IMR-90 (cell line): ENCODE measurements at regions not wholly inside any gene's neighbourhood (a gene's known extent, or its start where the extent isn't known, plus 50 kb on each side); places are given as distances from the start of the nearest gene placed in this dataset.

Experiments
- ATAC-seq: fragments of 200-7000 bp; cut with Tn5 transposase; 2 replicates; pipeline ENCODE4 v1.9.1; 2020; ENCODE audit warnings: low read depth, mild to moderate bottlenecking, moderate library complexity
- BruUV-seq: library from RNA; stranded (reverse); fragments of 400-500 nt; replicated peaks from 2 replicates; lab custom pipeline; 2021; lab: Mats Ljungman, UMichigan
- CTCF ChIA-PET: fragments of 300-600 bp; formaldehyde crosslinking; extraction: SDS; loops from one replicate; lab custom pipeline; 2021; ENCODE audit warnings: antibody characterized with exemption; lab: Yijun Ruan, JAX
- POLR2A ChIA-PET: fragments of 300-600 bp; sonication (Branson Sonifier 250); formaldehyde crosslinking; loops from one replicate; lab custom pipeline; 2022; ENCODE audit warnings: antibody characterized with exemption; ENCODE audit not compliant: unreplicated experiment; lab: Charles Lee
- DNase-seq: peaks from one replicate; pipeline ENCODE4 v3.0.0; 2013
- H2AFZ ChIP-seq: replicated peaks from 2 replicates; pipeline ENCODE3; 2013; ENCODE audit warnings: low read length, mild to moderate bottlenecking; ENCODE audit not compliant: poor library complexity
- H2AK5ac ChIP-seq: 2 replicates; pipeline ENCODE4 v1.6.1; 2013; ENCODE audit warnings: low read depth, low read length, inconsistent platforms
- H2AK9ac ChIP-seq: replicated peaks from 2 replicates; pipeline ENCODE3; 2013; ENCODE audit warnings: mild to moderate bottlenecking, low read depth, low read length, moderate library complexity; ENCODE audit not compliant: poor library complexity
- H2BK120ac ChIP-seq: 2 replicates; pipeline ENCODE4 v1.6.1; 2013; ENCODE audit warnings: low read depth, low read length, inconsistent platforms
- H2BK15ac ChIP-seq: 3 replicates; pipeline ENCODE4 v1.6.1; 2013; ENCODE audit warnings: low read depth, low read length, inconsistent platforms
- H2BK20ac ChIP-seq: 2 replicates; pipeline ENCODE4 v1.6.1; 2013; ENCODE audit warnings: low read depth, mild to moderate bottlenecking, inconsistent platforms, low read length, moderate library complexity
- H2BK5ac ChIP-seq: 2 replicates; pipeline ENCODE4 v1.6.1; 2013; ENCODE audit warnings: mild to moderate bottlenecking, low read depth, low read length, inconsistent platforms; ENCODE audit not compliant: poor library complexity, severe bottlenecking
- H3K14ac ChIP-seq: replicated peaks from 2 replicates; pipeline ENCODE4 v1.6.1; 2013; ENCODE audit warnings: low read depth, low read length, inconsistent platforms
- H3K18ac ChIP-seq: 2 replicates; pipeline ENCODE4 v1.6.1; 2013; ENCODE audit warnings: low read depth, low read length, control low read depth
- H3K23ac ChIP-seq: 2 replicates; pipeline ENCODE4 v1.6.1; 2013; ENCODE audit warnings: low read depth, low read length, inconsistent platforms
- H3K27ac ChIP-seq: 2 replicates; pipeline ENCODE4 v1.5.1; 2013; ENCODE audit warnings: mild to moderate bottlenecking, control low read depth, low read length; ENCODE audit not compliant: insufficient read depth
- H3K27me3 ChIP-seq: 2 replicates; pipeline ENCODE4 v1.6.1; 2013; ENCODE audit warnings: low read length; ENCODE audit not compliant: control insufficient read depth, insufficient read depth
- H3K36me3 ChIP-seq: 2 replicates; pipeline ENCODE4 v1.6.1; 2013; ENCODE audit warnings: low read length, mixed read lengths; ENCODE audit not compliant: control insufficient read depth, insufficient read depth
- H3K4ac ChIP-seq: 2 replicates; pipeline ENCODE4 v1.6.1; 2013; ENCODE audit warnings: low read depth, low read length, inconsistent platforms
- H3K4me1 ChIP-seq: 2 replicates; pipeline ENCODE4 v1.6.1; 2013; ENCODE audit warnings: low read length, mixed read lengths; ENCODE audit not compliant: control insufficient read depth, insufficient read depth
- H3K4me2 ChIP-seq: 2 replicates; pipeline ENCODE4 v1.6.1; 2013; ENCODE audit warnings: low read depth, mild to moderate bottlenecking, control low read depth, low read length, moderate library complexity
- H3K4me3 ChIP-seq: 2 replicates; pipeline ENCODE4 v1.5.1; 2013; ENCODE audit warnings: low read depth, mild to moderate bottlenecking, control low read depth, low read length, moderate library complexity; ENCODE audit not compliant: insufficient read depth
- H3K56ac ChIP-seq: 2 replicates; pipeline ENCODE4 v1.6.1; 2013; ENCODE audit warnings: low read length, inconsistent platforms; ENCODE audit not compliant: insufficient read depth; ENCODE audit errors: extremely low read depth
- H3K79me1 ChIP-seq, 2 experiments: 2 replicates each; pipeline ENCODE4 v1.6.1; 2013; ENCODE audit warnings: low read length in 2 of 2, inconsistent platforms in 1 of 2, low read depth in 1 of 2
- H3K9ac ChIP-seq: 2 replicates; pipeline ENCODE4 v1.6.1; 2013; ENCODE audit warnings: low read depth, low read length, control low read depth
- H3K9me1 ChIP-seq: 2 replicates; pipeline ENCODE4 v1.6.1; 2013; ENCODE audit warnings: low read length, inconsistent platforms; ENCODE audit not compliant: insufficient read depth
- H3K9me3 ChIP-seq: 2 replicates; pipeline ENCODE4 v1.6.1; 2013; ENCODE audit warnings: low read length; ENCODE audit not compliant: control insufficient read depth, insufficient read depth
- H4K20me1 ChIP-seq: 2 replicates; pipeline ENCODE4 v1.6.1; 2013; ENCODE audit warnings: low read length, inconsistent platforms; ENCODE audit not compliant: insufficient read depth
- H4K5ac ChIP-seq: 2 replicates; pipeline ENCODE4 v1.6.1; 2013; ENCODE audit warnings: mild to moderate bottlenecking, low read depth, low read length, control low read depth
- H4K8ac ChIP-seq, 2 experiments: 2 replicates each; pipeline ENCODE4 v1.6.1; 2013; ENCODE audit warnings: low read depth in 2 of 2, low read length in 2 of 2, control low read depth in 1 of 2, inconsistent platforms in 1 of 2
- H4K91ac ChIP-seq: 2 replicates; pipeline ENCODE4 v1.6.1; 2013; ENCODE audit warnings: low read depth, low read length, inconsistent platforms; ENCODE audit not compliant: insufficient read depth
- BHLHE40 ChIP-seq: fragments of 150-350 bp; IDR thresholded peaks from 2 replicates; pipeline ENCODE4 v1.6.1; 2016; ENCODE audit warnings: mild to moderate bottlenecking, low read depth, low read length
- CEBPB ChIP-seq: IDR thresholded peaks from 2 replicates; pipeline ENCODE4 v1.6.1; 2012; ENCODE audit warnings: low read depth, low read length, improper control_type of control experiment
- CHD1 ChIP-seq: IDR thresholded peaks from 2 replicates; pipeline ENCODE4 v1.6.1; 2012; ENCODE audit warnings: low read depth, low read length, improper control_type of control experiment
- FOS ChIP-seq: fragments of 150-350 bp; IDR thresholded peaks from 2 replicates; pipeline ENCODE4 v1.6.1; 2016; ENCODE audit warnings: low read depth, low read length
- MAZ ChIP-seq: IDR thresholded peaks from 2 replicates; pipeline ENCODE4 v1.6.1; 2012; ENCODE audit warnings: low read depth, mild to moderate bottlenecking, low read length, improper control_type of control experiment, moderate library complexity, borderline replicate concordance
- MXI1 ChIP-seq: IDR thresholded peaks from 2 replicates; pipeline ENCODE4 v1.6.1; 2012; ENCODE audit warnings: low read depth, mild to moderate bottlenecking, low read length, moderate library complexity, borderline replicate concordance
- NFE2L2 ChIP-seq: fragments of 150-350 bp; IDR thresholded peaks from 2 replicates; pipeline ENCODE4 v1.6.1; 2016; ENCODE audit warnings: low read depth, mild to moderate bottlenecking, low read length
- POLR2A ChIP-seq: IDR thresholded peaks from 2 replicates; pipeline ENCODE4 v1.6.1; 2012; ENCODE audit warnings: mild to moderate bottlenecking, low read depth, low read length
- RAD21 ChIP-seq: IDR thresholded peaks from 2 replicates; pipeline ENCODE4 v1.6.1; 2012; ENCODE audit warnings: low read length, improper control_type of control experiment
- RFX5 ChIP-seq: IDR thresholded peaks from 2 replicates; pipeline ENCODE4 v1.8.0; 2012; ENCODE audit warnings: low read depth, mild to moderate bottlenecking, low read length, moderate library complexity
- WGBS, 2 experiments: methylation state at CpG; one replicate each; pipeline versions ENCODE4 v1.1.5 to v1.1.7; 2013; ENCODE audit warnings: missing lambda C conversion rate in 2 of 2; ENCODE audit not compliant: insufficient read length in 1 of 2; ENCODE audit errors: extremely low coverage in 2 of 2; 5-methylcytosine and 5-hydroxymethylcytosine counted together
- dilution Hi-C: fragments of 300-500 bp; cut with HindIII; formaldehyde crosslinking; loops from one replicate; pipeline ENCODE4 v1.14.3; 2018; ENCODE audit warnings: low sequenced_read_pairs; ENCODE audit not compliant: unreplicated experiment
- in situ Hi-C: fragments of 300-500 bp; cut with MboI; formaldehyde crosslinking; loops from 3 replicates; pipeline ENCODE4 v1.14.3; 2019; ENCODE audit warnings: low sequenced_read_pairs, inconsistent platforms, mixed read lengths
- intact Hi-C: fragments of 100-400 bp; cut with micrococcal nuclease; formaldehyde crosslinking; loops from 2 replicates; pipeline ENCODE4 v1.10.0; 2022
- TF ChIP-seq, protein P1 (sequence below): fragments of 150-350 bp; IDR thresholded peaks from 2 replicates; pipeline ENCODE4 v1.6.1; 2016; ENCODE audit warnings: low read depth, mild to moderate bottlenecking, low read length, moderate library complexity, borderline replicate concordance
- TF ChIP-seq, protein P2 (sequence below): conservative IDR thresholded peaks from 2 replicates; pipeline ENCODE4 v1.5.1; 2012; ENCODE audit warnings: mild to moderate bottlenecking, low read depth, low read length, improper control_type of control experiment

GRCh38 chr2:210917465-210917864 lies 361.1 kb downstream of the CPS1 start:
- Histone ChIP-seq H3K36me3 (no peaks in the 10 kb centered on the region), H3K9me1 (no peaks in the 10 kb centered on the region), H3K56ac (no peak overlapping the region), H4K20me1 (no peaks in the 10 kb centered on the region), H2BK20ac (no peak overlapping the region), H2BK5ac (no peak overlapping the region), H3K4me3 (no peak overlapping the region), H4K8ac (no peak overlapping the region), H3K9ac (no peak overlapping the region), H3K79me1 (no peaks in the 10 kb centered on the region), H2BK120ac (no peak overlapping the region), H2BK15ac (no peak overlapping the region), H3K18ac (no peak overlapping the region), H3K4ac (no peak overlapping the region), H3K9me3 (no peaks in the 10 kb centered on the region), H3K23ac (no peak overlapping the region), H2AFZ (no peak overlapping the region), H2AK5ac (no peak overlapping the region), H3K4me2 (no peak overlapping the region), H3K27me3 (no peaks in the 10 kb centered on the region), H4K5ac (no peak overlapping the region), H3K4me1 (no peaks in the 10 kb centered on the region), H2AK9ac (no peak overlapping the region), H4K91ac (no peak overlapping the region), H3K14ac (no peak overlapping the region), H3K27ac (no peak overlapping the region)
- dilution Hi-C loops: no loop called here
- in situ Hi-C loops: no loop called here
- WGBS, 2 experiments: 100% methylated on average over 1 of the region's 4 CpGs; no CpG with 5 or more reads in 1 of the 2 experiments
- POLR2A ChIA-PET: no interaction called here
- ATAC-seq (no peak), DNase-seq (no peak)
- no TSS peak for BruUV-seq
- CTCF ChIA-PET: no interaction called here
- TF ChIP-seq RAD21: no peak
- no peak for TF ChIP-seq CHD1
- TF ChIP-seq MXI1: no peak
- TF ChIP-seq POLR2A: no peak
- no peak for TF ChIP-seq RFX5
- TF ChIP-seq MAZ: no peak
- TF ChIP-seq NFE2L2: no peak
- TF ChIP-seq, protein P1, sequence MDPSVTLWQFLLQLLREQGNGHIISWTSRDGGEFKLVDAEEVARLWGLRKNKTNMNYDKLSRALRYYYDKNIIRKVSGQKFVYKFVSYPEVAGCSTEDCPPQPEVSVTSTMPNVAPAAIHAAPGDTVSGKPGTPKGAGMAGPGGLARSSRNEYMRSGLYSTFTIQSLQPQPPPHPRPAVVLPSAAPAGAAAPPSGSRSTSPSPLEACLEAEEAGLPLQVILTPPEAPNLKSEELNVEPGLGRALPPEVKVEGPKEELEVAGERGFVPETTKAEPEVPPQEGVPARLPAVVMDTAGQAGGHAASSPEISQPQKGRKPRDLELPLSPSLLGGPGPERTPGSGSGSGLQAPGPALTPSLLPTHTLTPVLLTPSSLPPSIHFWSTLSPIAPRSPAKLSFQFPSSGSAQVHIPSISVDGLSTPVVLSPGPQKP: no peak
- TF ChIP-seq, protein P2, sequence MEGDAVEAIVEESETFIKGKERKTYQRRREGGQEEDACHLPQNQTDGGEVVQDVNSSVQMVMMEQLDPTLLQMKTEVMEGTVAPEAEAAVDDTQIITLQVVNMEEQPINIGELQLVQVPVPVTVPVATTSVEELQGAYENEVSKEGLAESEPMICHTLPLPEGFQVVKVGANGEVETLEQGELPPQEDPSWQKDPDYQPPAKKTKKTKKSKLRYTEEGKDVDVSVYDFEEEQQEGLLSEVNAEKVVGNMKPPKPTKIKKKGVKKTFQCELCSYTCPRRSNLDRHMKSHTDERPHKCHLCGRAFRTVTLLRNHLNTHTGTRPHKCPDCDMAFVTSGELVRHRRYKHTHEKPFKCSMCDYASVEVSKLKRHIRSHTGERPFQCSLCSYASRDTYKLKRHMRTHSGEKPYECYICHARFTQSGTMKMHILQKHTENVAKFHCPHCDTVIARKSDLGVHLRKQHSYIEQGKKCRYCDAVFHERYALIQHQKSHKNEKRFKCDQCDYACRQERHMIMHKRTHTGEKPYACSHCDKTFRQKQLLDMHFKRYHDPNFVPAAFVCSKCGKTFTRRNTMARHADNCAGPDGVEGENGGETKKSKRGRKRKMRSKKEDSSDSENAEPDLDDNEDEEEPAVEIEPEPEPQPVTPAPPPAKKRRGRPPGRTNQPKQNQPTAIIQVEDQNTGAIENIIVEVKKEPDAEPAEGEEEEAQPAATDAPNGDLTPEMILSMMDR: no peak
- TF ChIP-seq CEBPB: no peak
- no peak for TF ChIP-seq BHLHE40
- no peak for TF ChIP-seq FOS
- intact Hi-C loops: no loop called here
